ENCODE measurements at regions not wholly inside any gene's neighbourhood (a gene's known extent, or its start where the extent isn't known, plus 50 kb on each side); places are given as distances from the start of the nearest gene placed in this dataset.

DNA sequence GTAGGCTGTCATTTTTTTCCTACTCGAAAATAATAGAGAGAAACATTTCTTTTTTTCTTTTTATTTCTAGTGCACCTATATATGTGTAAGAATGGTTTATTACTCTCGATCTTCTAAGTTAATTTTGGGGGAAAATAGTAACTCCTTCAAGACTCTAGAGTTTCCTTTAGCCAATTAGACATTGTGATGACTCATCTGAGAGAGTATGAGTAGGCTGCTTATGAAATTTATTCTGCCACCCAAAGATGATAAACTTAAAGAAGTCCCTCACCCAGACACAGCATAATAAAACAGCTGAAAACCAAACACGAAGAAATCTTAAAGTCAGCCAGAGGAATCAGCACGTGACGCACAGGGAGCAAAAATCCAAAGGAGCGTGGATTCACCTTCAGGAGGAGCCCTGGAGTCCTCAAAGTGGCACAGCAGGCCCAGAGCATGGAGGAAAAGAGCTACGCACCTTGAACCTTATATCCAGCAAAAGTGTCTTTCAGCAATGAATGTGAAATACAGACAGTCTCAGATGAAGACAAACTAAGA lies 81.9 kb downstream of the ERMARD start:
- TF ChIP-seq, protein P1, sequence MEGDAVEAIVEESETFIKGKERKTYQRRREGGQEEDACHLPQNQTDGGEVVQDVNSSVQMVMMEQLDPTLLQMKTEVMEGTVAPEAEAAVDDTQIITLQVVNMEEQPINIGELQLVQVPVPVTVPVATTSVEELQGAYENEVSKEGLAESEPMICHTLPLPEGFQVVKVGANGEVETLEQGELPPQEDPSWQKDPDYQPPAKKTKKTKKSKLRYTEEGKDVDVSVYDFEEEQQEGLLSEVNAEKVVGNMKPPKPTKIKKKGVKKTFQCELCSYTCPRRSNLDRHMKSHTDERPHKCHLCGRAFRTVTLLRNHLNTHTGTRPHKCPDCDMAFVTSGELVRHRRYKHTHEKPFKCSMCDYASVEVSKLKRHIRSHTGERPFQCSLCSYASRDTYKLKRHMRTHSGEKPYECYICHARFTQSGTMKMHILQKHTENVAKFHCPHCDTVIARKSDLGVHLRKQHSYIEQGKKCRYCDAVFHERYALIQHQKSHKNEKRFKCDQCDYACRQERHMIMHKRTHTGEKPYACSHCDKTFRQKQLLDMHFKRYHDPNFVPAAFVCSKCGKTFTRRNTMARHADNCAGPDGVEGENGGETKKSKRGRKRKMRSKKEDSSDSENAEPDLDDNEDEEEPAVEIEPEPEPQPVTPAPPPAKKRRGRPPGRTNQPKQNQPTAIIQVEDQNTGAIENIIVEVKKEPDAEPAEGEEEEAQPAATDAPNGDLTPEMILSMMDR (IDR thresholded peaks at IDR 0.05), result no peak
- no peak for TF ChIP-seq POLR2A (IDR thresholded peaks at IDR 0.05)

Measured in testis (tissue), 2 donors.